ELR (cell line): ENCODE measurements at regions not wholly inside any gene's neighbourhood (a gene's known extent, or its start where the extent isn't known, plus 50 kb on each side); places are given as distances from the start of the nearest gene placed in this dataset.
A peak's percentile ranks its signal among the peaks of the same experiment; 100 is the strongest.
"Not testable (repeated sequence)": the region's sequence is repeated elsewhere in the genome, so short reads cannot be mapped to it uniquely, and the experiment has no call there.

Experiments used
- DNase-seq: peaks from one replicate; pipeline ENCODE4 v3.0.0-alpha.2; 2015; ENCODE audit warnings: low read depth

GRCh38 chr1:48084826-48085225 lies 87.6 kb upstream of the TRABD2B start:
- no peak for DNase-seq

- DNase-seq: no peak
Measured at GRCh38 chr1:48082271-48082962, 85.2 kb upstream of the TRABD2B start.

- DNase-seq: no peak
Measured at GRCh38 chr1:48080331-48081255, 83.4 kb upstream of the TRABD2B start.

- no peak for DNase-seq
Measured at GRCh38 chr1:48079096-48079495, 81.9 kb upstream of the TRABD2B start.

GRCh38 chr1:48077795-48078222 lies 80.6 kb upstream of the TRABD2B start:
- DNase-seq: no peak

- no peak for DNase-seq
Measured at GRCh38 chr1:48076017-48076416, 78.8 kb upstream of the TRABD2B start.

- DNase-seq: no peak
Measured at GRCh38 chr1:48073798-48074530, 76.8 kb upstream of the TRABD2B start.

- DNase-seq: no peak
Measured at GRCh38 chr1:48071513-48071912, 74.3 kb upstream of the TRABD2B start.

- no peak for DNase-seq
Measured at GRCh38 chr1:48070396-48070750, 73.2 kb upstream of the TRABD2B start.

GRCh38 chr1:48069662-48070395 lies 72.6 kb upstream of the TRABD2B start:
- DNase-seq: no peak

GRCh38 chr1:48068206-48068605 lies 71.0 kb upstream of the TRABD2B start:
- no peak for DNase-seq

GRCh38 chr1:48066936-48067335 lies 69.8 kb upstream of the TRABD2B start:
- DNase-seq: no peak

GRCh38 chr1:48064693-48065092 lies 67.5 kb upstream of the TRABD2B start:
- not testable (repeated sequence) for DNase-seq

GRCh38 chr1:48062353-48062752 lies 65.2 kb upstream of the TRABD2B start:
- no peak for DNase-seq

- peak; percentile 16 for DNase-seq
Measured at GRCh38 chr1:48061162-48062136, 64.3 kb upstream of the TRABD2B start.

GRCh38 chr1:48059289-48059688 lies 62.1 kb upstream of the TRABD2B start:
- DNase-seq: no peak

GRCh38 chr1:48058135-48059025 lies 61.2 kb upstream of the TRABD2B start:
- no peak for DNase-seq

GRCh38 chr1:48057249-48057648 lies 60.1 kb upstream of the TRABD2B start:
- DNase-seq: no peak

- no peak for DNase-seq
Measured at GRCh38 chr1:48055876-48056764, 58.9 kb upstream of the TRABD2B start.
